GM08714 (cell line): ENCODE measurements at regions not wholly inside any gene's neighbourhood (a gene's known extent, or its start where the extent isn't known, plus 50 kb on each side); places are given as distances from the start of the nearest gene placed in this dataset.

ENCODE experiments used
- H3K4me3 ChIP-seq: fragments of 200-500 bp; sonication (Bioruptor generic); 2 replicates; pipeline ENCODE4 v1.5.1; 2014; ENCODE audit warnings: mild to moderate bottlenecking, low read length, inconsistent platforms
- ZNF274 ChIP-seq: IDR thresholded peaks from 2 replicates; pipeline ENCODE4 v1.6.1; 2012; ENCODE audit warnings: mild to moderate bottlenecking, low read depth, low read length

- no peak overlapping the region for H3K4me3 ChIP-seq
- no peak for TF ChIP-seq ZNF274
These were observed 1078.0 kb downstream of the BRD1 start for GRCh38 chr22:48749555-48750227.

DNA sequence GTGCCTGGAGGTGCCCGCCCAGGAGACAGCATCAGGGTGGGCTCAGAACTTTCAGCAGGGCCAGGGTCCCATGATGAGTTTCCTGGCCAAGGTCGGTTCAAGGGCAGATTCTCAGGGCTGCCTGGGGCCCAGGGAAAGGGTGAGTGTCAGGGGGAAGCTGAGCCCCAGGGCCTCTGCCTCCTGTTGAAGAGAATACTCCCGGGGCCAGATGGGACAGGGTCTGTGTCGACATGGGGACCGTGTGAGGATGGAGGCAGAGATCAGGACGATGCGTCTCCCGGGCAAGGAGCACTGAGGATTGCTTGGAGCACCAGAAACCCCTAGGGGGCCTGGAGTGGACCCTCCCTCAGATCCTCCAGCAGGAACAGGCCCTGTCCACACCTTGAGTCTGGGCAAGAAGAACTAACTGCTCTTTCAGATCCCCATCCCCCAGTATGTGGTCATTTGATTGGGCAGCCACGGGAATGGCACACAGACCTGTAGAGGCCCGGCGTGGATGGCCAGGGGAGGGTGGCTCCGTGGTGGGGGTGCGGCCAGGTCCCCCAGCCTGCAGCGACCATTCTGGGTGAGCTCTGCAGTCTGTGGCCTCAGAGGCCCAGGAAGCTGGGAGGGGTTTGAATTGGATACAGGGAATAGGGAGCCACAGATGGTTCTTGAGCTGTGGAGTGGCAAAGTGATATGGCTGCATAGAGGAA is 1078.7 kb downstream of the BRD1 start:
- no peak overlapping the region for H3K4me3 ChIP-seq
- TF ChIP-seq ZNF274: no peak

DNA sequence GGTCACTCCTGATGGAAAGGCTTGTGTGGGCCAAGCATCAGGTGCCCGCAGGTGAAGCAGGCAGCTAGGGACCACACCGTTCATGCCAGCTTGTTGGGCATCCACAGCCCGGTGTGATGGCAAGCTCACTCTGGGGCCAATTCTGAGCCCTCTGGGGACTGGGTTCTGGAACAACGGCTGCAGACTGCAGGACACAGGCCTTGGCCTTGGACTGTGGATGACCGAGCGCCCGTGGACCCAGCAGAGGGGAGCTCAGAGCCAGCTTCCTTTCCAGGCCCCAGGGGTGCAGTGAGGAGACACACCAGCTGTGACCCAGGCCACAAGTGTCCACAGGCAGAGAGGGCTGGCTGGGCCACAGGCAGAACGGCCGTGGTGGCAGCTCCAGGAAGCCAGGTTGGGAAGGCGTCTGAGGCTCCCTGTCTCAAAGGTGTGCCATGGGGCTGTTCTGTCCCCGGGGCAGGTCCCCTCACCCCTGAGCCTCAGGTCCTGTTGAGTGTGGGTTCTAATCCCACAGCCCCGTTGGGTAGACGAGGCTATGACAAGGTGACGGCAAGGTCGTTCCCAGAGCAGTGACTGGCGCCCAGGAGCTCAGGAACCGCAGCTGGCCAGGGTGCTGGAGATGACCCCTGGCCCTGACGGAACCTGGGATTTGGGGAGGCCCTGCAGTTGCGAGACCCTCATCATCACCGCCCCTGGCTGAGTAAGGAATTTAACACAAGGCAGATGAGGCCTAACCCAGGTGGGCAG is 1079.4 kb downstream of the BRD1 start:
- TF ChIP-seq ZNF274: no peak
- H3K4me3 ChIP-seq: no peak overlapping the region

- no peak for TF ChIP-seq ZNF274
- no peak overlapping the region for H3K4me3 ChIP-seq
These were observed 1080.8 kb downstream of the BRD1 start for GRCh38 chr22:48746789-48747425.

DNA sequence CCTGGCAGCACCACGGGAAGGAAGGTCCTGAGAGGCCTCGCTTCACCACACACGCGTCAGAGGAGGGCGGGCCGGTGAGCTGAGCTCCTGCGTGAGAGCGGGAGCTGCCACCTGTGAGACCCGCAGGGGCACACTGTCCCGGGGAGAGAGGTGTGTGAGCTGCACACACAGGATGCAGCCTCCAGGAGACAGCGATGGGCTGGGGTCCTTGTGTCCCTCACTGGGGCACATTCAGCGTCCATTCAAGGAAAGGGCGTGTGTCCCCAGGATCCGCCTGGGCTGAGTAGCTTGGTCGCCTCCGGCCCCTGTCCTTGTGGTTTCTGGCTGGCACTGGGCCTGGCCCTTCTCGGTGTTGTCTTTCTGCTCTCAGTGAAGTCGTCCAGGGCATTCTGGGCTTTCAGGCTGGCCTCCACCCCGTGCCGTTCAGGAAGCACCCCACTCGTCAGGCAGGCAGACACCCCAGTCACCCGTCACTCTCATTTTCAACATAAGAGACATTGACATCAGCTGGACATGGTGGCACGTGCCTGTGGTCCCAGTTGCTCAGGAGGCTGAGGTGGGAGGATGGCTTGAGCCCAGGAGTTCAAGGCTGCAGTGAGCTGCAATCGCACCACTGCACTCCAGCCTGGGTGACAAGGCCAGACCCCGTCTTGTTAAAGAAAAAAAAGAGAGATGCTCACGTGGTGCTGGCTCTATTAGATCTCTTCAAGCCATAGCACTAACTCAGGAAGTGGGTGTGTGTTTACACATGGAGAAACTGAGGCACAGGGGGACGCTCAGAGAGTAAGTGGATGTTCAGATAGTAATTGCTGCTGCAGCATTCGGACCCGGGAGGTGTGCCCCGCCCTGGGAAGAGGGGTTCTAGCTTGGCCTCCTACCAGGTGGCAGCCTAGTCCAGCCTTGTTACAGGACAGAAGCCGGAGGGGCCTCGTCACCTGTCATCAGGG is 1081.6 kb downstream of the BRD1 start:
- no peak for TF ChIP-seq ZNF274
- H3K4me3 ChIP-seq: no peak overlapping the region

GRCh38 chr22:48744967-48745841 is 1082.5 kb downstream of the BRD1 start:
- no peak overlapping the region for H3K4me3 ChIP-seq
- no peak for TF ChIP-seq ZNF274

- no peak overlapping the region for H3K4me3 ChIP-seq
- TF ChIP-seq ZNF274: no peak
These were observed 1083.4 kb downstream of the BRD1 start for GRCh38 chr22:48744283-48744641.

DNA sequence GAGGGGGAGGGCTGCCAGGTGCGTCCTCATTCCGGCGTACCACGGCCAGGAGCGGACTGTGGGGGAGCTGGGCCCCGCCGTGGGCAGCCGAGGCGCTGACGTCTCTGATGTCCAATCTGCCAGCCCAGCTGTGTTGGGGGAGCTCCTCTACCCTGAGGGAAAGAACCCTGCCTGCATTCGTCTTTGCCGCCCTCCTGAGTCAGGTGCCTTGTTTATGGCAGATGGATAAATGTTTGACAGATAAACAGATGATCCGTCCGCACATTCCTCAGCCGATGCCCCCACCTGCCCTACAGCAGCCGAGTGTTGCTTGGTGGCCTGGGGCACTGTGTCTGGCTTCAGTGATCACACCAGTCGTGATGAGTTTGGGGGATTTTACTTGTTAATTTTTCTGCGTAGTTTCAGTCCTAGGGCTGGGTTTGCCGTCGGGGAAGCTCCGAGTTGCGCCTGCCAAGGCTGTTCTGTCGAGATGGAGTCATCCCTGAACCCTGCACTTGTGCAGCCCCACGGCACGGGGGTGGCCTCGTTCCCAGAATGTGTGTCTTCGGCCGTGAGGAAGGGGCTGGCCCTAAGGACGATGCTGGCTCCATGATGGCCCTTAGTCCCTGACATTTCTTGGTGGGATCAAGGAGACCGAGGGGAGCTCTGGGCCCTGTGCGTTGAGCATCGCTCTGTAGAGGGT is 1083.9 kb downstream of the BRD1 start:
- no peak for TF ChIP-seq ZNF274
- no peak overlapping the region for H3K4me3 ChIP-seq

DNA sequence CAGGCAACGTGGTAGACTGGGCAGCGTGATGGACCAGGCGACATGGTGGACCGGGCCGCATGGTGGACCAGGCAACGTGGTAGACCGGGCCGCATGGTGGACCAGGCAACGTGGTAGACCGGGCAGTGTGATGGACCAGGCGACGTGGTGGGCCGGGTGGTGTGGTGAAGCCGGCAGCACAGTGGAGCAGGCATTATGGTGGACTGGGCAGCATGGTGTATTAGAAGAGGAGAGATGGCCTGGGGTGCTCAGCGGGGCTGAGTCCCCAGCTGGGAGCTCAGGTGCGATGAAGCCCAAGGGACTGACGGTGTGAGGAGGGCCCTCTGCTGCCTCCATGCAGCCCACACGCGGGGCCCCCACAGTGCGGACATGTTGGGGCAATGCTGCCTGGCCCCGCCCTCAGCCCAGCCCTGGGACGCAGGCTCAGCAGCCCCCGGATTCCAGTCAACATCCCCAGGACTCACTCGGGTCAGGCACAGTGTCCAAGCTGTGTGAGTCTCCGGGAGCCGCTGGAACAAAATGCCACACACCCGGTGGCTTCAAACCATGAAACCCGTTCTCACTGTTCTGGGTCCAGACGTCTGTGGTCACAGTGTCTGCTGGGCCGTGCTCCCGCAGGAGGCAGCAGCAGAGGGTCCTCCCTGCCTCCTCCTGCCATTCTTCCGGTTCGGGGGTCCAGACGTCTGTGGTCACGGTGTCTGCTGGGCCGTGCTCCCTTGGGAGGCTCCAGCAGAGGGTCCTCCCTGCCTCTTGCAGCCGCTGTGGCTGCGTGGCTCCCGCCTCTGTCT is 1084.9 kb downstream of the BRD1 start:
- no peak for TF ChIP-seq ZNF274

GRCh38 chr22:48742191-48742555 is 1085.5 kb downstream of the BRD1 start:
- no peak for TF ChIP-seq ZNF274

More for the DNA sequence above, 1084.9 kb downstream of the BRD1 start:
- H3K4me3 ChIP-seq: no peak overlapping the region

GRCh38 chr22:48741540-48741939 is 1086.1 kb downstream of the BRD1 start:
- no peak for TF ChIP-seq ZNF274
- H3K4me3 ChIP-seq: no peak overlapping the region

More at GRCh38 chr22:48742191-48742555, 1085.5 kb downstream of the BRD1 start:
- no peak overlapping the region for H3K4me3 ChIP-seq
